ENCODE measurements at regions not wholly inside any gene's neighbourhood (a gene's known extent, or its start where the extent isn't known, plus 50 kb on each side); places are given as distances from the start of the nearest gene placed in this dataset.

GRCh38 chr10:91355998-91356397 is 54.1 kb upstream of the HECTD2 start:
- H3K27me3 ChIP-seq: peaks cover 5% of the 10 kb centered on the region; the same call in 1 of the 2 replicates
- no peaks in the 10 kb centered on the region for H3K36me3 ChIP-seq
- no peak for TF ChIP-seq CTCF (IDR thresholded peaks at IDR 0.05; ENCODE audit: low read depth, low read length)
- H3K4me3 ChIP-seq (ENCODE audit: low read depth, low read length): no peak overlapping the region
- H3K9me3 ChIP-seq: no peaks in the 10 kb centered on the region
- H3K4me1 ChIP-seq: 0 out of 2 replicates have a peak, but pooled peaks cover 3% of the 10 kb centered on the region
- no peak for DNase-seq

GRCh38 chr10:91357497-91357896 is 52.6 kb upstream of the HECTD2 start:
- Histone ChIP-seq H3K27me3 (peaks cover 5% of the 10 kb centered on the region; the same call in 1 of the 2 replicates), H3K4me1 (0 out of 2 replicates have a peak, but pooled peaks cover 3% of the 10 kb centered on the region), H3K9me3 (no peaks in the 10 kb centered on the region), H3K4me3 (ENCODE audit: low read depth, low read length) (no peak overlapping the region), H3K36me3 (no peaks in the 10 kb centered on the region)
- TF ChIP-seq CTCF (IDR thresholded peaks at IDR 0.05; ENCODE audit: low read depth, low read length): no peak
- no peak for DNase-seq
